ENCODE measurements at regions not wholly inside any gene's neighbourhood (a gene's known extent, or its start where the extent isn't known, plus 50 kb on each side); places are given as distances from the start of the nearest gene placed in this dataset.

DNA sequence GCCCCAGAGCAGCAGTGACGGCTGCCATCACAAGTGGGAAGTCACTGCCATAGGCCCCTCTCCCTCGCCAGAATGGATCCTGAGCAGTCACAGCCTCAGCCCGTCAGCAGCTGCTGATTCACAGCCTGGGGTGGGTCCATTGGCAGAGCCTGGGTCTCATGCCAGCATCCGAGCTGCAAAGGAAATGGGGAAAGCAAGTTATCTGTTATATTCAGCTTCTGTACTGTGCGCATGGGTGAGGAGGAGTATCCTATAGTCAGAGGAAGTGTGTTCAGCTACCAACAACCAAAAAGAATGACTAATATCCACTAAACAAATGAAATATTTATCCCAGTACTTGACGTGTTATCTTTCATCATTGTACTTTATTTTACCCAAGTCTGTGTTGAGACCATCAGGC, 119.7 kb downstream of the RCN1 start:
- DNase-seq = no peak

GRCh38 chr11:32213223-32213622, 122.3 kb downstream of the RCN1 start:
- DNase-seq = no peak

DNA sequence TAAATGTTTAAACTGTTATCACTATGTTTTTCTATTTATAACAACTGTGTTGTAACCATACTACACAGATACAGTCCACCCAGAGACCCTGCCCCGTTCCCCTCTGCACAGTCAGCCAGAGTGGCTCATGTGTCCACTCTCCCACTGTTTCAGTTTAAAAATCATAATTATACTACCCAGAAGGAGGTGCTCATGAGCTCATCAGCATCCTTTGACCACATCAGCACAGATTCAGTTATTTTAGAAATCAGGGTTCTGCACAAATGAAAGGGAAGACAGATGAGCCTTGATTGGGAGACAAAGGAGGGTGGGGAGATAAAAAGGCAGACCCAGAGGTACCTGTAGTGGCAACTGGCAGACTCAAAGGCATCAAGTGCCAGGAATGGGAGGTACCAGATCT, 124.3 kb downstream of the RCN1 start:
- DNase-seq = no peak

- no peak for DNase-seq
These were observed 125.9 kb downstream of the RCN1 start for GRCh38 chr11:32216749-32217148.

GRCh38 chr11:32219320-32219719, 128.4 kb downstream of the RCN1 start:
- no peak for DNase-seq

DNA sequence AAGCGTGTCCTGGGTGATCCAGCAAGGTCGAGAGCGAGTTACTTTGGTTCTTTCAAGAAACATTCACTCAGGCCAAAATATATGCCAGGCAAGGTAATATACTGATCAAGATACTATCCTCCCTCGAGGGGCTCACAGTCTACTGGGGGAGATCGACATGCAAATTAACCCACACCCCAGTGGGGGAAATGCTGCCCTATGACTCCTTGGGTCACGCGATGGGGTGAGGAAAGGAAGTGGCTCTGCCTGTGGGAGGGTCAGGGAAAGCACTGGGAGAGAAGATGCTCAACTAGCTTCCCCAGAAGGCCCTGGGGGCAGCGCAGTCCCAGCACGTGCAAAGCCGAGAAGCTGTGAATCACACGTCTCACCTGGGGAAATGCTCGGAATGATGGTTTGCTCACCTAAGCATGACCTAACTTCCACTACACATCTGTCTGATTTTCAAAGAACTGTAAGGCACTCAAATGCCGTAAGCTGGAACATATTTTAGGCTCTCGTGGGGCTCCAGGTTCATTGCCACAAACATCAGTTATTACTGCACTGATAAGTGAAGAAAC, 130.7 kb downstream of the RCN1 start:
- no peak for DNase-seq

- DNase-seq = no peak
These were observed 133.7 kb downstream of the RCN1 start for GRCh38 chr11:32224580-32224979.

DNA sequence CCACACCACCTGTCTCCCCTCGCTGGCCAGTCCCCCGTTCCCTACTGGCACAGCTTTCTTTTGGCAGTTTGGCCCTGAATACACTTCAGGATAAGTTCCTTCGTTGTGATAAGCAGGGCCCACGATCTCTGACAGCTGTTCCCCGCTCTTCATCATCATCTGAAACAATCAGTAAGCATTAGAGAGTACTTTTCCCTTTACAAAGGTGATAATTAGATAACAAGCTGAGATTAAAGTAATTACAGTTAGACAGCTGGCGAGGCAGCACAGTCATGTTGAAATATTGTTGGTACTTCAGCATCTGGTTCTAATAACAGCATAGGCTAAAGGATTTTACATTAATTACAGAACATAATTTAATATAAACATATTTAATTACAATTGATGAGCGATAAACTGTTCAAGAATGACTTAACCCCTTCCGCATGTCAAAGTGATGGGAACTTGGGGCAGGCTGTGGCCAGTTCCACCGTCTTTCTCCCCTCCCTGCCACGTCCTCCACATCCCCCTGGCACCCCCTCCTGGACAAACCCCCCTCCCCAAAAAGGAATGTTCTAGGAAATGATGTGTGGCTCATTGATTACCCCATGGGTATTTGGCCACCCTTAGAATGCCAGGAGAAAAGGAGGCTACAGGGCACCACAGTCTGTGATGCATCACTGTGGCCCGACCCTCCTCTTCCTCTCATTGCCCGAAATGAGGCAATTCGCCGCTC, 134.9 kb downstream of the RCN1 start:
- DNase-seq = peak; percentile 60

- DNase-seq = no peak
These were observed 135.6 kb downstream of the RCN1 start for GRCh38 chr11:32226480-32226879.

DNA sequence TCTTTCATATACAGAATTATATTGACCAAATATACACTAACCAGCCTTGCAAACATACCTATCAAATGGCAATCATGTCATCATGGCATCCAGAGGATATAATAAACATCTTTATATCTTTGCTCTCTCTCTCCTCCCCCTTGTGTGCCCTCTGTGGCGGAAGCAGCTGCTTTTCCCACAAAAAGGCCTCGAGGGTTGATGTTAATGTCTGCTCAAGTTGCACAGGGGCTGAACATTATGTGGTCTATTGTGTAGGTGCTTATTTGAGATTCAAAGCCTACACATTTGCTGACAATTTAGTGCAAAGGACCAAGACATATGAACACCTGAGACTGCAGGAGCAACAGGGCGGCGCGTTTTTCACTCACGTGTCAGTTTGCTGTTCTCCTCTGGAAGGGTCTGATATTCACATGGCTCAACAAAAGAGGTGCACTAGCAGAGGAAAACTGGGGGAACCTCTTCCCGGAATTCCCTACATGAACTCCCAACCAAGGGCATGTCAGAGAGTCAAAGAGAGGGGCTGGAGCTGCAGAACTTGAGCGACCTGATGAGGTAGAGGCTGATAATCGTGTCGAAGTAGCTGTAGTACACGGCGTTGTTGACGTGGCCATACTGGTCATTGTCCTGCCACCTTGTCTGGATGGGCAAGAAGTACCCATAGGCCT, 138.8 kb downstream of the RCN1 start:
- no peak for DNase-seq

DNA sequence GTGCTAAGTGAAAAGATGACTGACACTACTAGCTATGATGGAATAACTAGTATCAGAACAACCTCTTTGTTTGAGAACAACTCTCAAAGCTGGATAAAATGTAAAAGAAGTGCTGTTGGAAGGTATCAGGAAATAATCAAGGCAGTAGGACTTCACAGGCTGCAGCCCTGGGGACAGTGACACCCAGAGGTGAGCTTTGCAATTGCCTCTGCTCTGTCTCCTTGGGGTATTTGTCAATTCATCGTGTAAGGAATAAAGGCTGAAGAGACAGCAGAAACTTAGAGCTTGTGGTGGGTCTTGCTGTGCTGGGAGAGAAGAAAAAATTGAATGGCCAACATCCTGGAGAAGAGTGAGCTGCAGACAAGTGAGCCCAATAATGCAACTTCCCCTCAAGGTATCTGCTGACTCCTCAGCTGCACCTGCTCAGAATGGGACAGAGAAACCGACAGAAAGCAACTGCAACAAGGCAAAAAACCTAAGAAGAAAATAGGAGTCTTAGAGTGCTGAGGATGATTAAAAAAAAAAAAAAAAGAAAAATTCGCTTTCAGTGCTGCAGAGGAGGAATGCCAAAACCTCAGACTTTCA, 141.1 kb downstream of the RCN1 start:
- peak; percentile 11 for DNase-seq

DNA sequence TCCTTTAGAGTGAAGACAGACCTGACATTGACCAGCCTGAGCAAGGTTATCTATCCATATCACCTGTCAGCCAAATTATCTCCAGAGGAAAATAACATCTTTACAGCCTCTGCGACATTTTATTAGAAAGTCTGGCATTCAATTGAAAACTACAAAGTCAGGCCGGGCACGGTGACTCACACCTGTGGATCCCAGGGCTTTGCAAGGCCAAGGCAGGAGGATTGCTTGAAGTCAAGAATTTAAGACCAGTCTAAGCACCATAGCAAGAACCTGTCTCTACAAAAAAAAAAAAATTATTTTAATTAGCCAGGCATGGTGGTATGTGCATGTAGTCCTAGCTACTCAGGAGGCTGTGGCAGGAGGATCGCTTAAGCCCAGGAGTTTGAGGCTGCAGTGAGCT, 141.6 kb downstream of the RCN1 start:
- no peak for DNase-seq

GRCh38 chr11:32233276-32233675, 142.4 kb downstream of the RCN1 start:
- DNase-seq = no peak

DNA sequence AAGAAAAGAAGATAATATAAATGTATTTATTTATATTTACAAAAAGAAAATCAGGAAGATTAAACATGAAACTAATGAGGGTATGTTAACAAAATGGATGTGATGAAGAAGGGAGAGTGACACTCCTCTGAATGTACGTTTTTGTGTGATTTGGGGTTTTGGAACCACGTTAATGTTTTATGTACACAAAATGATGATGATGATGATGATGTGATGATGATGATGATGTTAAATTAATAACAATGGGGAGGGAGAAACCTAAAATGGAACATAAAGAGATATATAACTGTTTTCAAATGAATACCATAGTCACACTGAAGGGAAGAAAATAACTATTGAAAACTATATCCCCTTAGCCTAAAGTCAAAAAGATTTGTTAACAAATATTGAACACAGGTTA, 143.1 kb downstream of the RCN1 start:
- DNase-seq = no peak

GRCh38 chr11:32244453-32244852, 153.6 kb downstream of the RCN1 start:
- DNase-seq = no peak

DNA sequence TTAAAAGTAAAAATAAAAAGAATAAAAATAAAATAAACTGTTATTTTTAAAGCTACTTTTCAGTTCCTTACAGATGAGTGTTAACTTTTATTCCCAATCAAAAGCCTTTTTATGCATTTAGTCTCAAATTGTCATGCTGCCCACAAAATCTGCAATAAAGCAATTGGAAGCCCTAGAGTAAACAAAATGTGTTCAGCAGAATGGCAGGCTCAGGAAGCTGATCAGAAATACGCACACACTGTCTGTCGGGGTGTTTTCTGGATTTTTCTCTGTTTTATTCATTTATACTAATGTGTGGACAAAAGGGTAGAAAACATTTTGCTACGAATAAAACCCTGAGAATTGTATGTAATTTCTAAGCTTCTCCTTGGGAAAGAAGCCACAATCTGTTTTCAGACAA, 162.8 kb downstream of the RCN1 start:
- DNase-seq = no peak

DNA sequence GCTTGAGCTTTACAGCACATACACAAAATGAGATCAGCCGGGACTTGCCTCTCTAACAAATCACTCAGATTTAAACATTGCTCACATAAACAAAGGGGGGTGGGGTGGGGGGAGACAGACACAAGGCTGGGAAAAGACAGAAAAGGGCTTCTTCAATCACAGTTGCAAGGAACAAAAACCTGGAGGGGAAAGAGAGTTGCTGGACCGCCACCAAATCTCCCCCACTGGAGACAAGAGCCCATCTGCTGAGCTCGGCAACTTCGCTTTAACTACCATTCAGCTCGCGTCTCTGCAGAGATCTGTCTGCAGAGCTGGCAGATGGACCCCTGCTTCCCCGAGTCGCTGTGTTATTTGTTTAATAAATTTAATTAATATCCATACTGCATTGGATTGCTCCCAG, 165.0 kb downstream of the RCN1 start:
- peak; percentile 99 for DNase-seq

- no peak for DNase-seq
These were observed 165.6 kb downstream of the RCN1 start for GRCh38 chr11:32256466-32256865.

DNA sequence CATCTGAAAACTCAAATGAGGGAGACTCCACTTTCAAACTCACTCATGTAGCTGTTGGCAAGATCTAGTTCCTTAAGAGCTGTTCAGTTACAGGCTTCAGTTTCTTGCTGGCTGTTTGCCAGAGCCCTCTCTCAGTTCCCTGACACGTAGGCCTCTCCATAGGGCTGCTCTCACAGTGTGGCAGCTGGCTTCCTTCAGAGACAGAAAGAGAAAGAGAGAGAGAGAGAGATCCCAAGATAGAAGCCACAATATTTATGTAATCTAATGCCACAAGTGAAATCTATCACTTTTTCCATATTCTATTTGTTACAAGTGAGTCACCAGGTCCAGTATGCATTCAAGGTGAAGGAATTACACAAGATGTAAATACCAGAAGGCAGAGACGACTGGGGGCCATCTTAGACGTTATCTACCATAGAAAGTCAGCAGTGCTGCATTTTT, 168.8 kb downstream of the RCN1 start:
- peak; percentile 99 for DNase-seq

GRCh38 chr11:32262367-32262766, 171.5 kb downstream of the RCN1 start:
- DNase-seq = no peak

DNA sequence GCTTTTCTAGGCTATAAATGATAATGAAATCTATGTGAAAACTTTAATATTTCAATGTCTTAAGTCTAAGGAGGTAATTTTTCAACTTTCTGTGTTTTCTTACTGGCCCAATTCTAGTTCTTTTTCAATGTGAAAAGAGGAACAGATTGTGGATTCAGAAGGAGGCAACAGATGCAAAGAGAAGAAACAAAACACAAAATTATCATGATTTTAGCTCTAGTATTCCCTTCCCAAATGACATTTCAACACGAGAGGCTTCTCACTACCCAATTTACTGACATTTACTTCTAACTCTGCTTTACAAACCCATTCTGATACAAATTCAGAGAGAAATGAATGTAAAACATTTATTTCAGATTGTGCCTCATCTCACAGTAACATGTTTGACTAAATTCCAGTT, 169.4 kb downstream of the WT1 start:
- no peak for DNase-seq

DNA sequence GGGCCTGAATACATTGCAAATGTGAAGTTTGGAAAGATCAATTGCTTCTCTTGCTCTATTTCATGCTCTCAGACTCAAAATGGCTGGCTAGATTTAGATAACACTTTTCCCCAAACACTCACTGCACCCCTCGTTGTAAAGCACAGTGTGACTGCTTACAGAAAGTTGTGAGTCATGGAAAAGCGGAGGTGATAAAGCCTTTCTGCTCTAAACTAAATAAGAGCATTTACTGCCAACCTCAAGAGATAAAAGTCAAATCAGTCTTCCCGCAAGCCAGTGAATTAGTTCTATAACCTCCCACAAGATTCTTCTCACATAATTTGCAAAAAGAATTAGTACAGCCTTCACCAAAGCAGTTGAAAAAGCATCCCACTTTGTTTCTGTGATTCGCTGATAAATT, 168.7 kb downstream of the WT1 start:
- DNase-seq = no peak

DNA sequence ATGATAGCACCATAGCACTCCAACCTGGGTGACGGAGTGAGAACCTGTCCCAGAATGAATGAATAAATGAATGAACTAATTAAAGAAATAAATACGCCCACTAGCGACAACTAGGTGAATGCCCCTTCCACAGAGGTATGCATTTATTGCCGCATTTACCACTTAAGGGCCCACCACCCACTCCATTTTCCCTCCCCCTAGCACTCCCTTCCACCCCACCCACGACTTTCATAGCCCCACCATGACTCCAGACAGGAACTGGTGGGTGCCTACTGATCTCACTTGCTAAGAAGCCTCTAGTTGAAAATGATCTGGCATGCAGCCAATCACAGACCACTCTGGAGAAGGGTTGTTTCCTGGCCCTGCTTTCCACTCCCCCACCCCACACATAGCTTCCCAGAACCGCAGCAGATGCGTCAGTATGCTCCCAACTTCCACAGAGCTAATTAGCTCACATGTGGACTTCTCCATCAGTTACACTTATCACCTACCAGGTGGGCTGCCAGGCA, 167.6 kb downstream of the WT1 start:
- peak; percentile 55 for DNase-seq

GRCh38 chr11:32273931-32274330, 161.4 kb downstream of the WT1 start:
- DNase-seq = no peak
